ENCODE measurements at regions not wholly inside any gene's neighbourhood (a gene's known extent, or its start where the extent isn't known, plus 50 kb on each side); places are given as distances from the start of the nearest gene placed in this dataset.

DNA sequence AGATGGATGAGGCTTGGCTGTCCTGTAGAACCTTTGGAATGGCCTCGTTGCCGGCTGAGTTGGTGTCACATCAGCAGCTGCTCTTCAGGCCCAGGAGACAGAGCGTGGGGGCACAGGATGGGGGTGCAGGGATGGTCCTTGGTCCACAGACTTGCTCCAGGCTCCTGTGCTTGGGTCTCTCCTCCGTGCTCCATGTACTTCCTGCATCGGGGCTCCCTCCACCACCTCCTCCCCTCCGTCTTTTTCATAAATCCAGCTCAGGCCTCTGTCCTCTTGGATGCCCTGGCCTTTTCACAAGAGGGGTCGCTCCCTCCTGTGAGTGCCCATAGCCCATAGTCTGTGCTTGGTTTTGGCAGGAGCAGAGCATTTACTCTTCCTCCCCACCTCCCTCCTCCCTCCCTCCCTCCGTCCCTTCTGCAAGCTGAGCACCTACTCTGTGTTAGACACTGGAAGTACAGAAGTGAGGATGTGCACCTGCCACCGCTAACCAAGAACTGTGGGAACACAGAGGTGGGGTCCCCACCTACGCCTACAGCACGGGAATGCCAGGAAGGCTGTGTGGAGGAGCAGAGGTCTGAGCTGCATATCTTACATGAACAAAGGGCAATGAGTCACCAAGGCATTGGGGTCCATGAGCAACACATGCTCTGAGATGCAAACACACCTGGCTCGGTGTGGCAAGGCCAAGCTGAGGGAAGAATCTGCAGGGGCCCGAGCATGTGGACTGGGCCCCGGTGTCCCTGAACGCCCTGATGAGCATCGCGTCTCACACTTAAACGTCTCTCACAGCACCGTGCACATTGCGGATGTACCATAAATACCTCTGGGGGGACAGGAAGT is 458.7 kb upstream of the HS6ST1 start:
- no peak overlapping the region for H3K4me2 ChIP-seq (ENCODE audit: low read depth, low read length, poor library complexity, severe bottlenecking)
- no peaks in the 10 kb centered on the region for H4K20me1 ChIP-seq (ENCODE audit: low read depth, low read length)
- no peaks in the 10 kb centered on the region for H3K9me3 ChIP-seq (ENCODE audit: insufficient read depth, low read length)
- H3K27me3 ChIP-seq (ENCODE audit: low read length) = no peaks in the 10 kb centered on the region
- TF ChIP-seq EZH2phosphoT487 (conservative IDR thresholded peaks at IDR 0.05; ENCODE audit: low read length) = no peak
- TF ChIP-seq, protein P1, sequence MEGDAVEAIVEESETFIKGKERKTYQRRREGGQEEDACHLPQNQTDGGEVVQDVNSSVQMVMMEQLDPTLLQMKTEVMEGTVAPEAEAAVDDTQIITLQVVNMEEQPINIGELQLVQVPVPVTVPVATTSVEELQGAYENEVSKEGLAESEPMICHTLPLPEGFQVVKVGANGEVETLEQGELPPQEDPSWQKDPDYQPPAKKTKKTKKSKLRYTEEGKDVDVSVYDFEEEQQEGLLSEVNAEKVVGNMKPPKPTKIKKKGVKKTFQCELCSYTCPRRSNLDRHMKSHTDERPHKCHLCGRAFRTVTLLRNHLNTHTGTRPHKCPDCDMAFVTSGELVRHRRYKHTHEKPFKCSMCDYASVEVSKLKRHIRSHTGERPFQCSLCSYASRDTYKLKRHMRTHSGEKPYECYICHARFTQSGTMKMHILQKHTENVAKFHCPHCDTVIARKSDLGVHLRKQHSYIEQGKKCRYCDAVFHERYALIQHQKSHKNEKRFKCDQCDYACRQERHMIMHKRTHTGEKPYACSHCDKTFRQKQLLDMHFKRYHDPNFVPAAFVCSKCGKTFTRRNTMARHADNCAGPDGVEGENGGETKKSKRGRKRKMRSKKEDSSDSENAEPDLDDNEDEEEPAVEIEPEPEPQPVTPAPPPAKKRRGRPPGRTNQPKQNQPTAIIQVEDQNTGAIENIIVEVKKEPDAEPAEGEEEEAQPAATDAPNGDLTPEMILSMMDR (IDR thresholded peaks at IDR 0.05; ENCODE audit: insufficient read depth, low read length, poor library complexity, severe bottlenecking) = no peak
- no peaks in the 10 kb centered on the region for H3K79me2 ChIP-seq (ENCODE audit: insufficient read depth, low read length)
- H3K9me2 ChIP-seq (replicated peaks; ENCODE audit: insufficient read depth, low read length) = no peaks in the 10 kb centered on the region
- H3K4me3 ChIP-seq (ENCODE audit: insufficient read depth, low read length, poor library complexity, severe bottlenecking) = no peak overlapping the region
- H3K27ac ChIP-seq (ENCODE audit: low read depth, low read length) = no peak overlapping the region
- no peak overlapping the region for H2AFZ ChIP-seq (ENCODE audit: low read depth, low read length, severe bottlenecking)
- no peaks in the 10 kb centered on the region for H3F3A ChIP-seq (ENCODE audit: insufficient read depth)
- H3K9ac ChIP-seq (ENCODE audit: low read length) = no peak overlapping the region
- H3K36me3 ChIP-seq (ENCODE audit: low read length) = no peaks in the 10 kb centered on the region

GRCh38 chr2:128778843-128779242 is 460.2 kb upstream of the HS6ST1 start:
- Histone ChIP-seq H3K4me2 (ENCODE audit: low read depth, low read length, poor library complexity, severe bottlenecking) (no peak overlapping the region), H3K79me2 (ENCODE audit: insufficient read depth, low read length) (no peaks in the 10 kb centered on the region), H3K36me3 (ENCODE audit: low read length) (no peaks in the 10 kb centered on the region), H3K9ac (ENCODE audit: low read length) (no peak overlapping the region), H3K9me2 (replicated peaks; ENCODE audit: insufficient read depth, low read length) (no peaks in the 10 kb centered on the region), H4K20me1 (ENCODE audit: low read depth, low read length) (no peaks in the 10 kb centered on the region), H3K4me3 (ENCODE audit: insufficient read depth, low read length, poor library complexity, severe bottlenecking) (no peak overlapping the region), H3F3A (ENCODE audit: insufficient read depth) (no peaks in the 10 kb centered on the region), H2AFZ (ENCODE audit: low read depth, low read length, severe bottlenecking) (no peak overlapping the region), H3K27ac (ENCODE audit: low read depth, low read length) (no peak overlapping the region), H3K9me3 (ENCODE audit: insufficient read depth, low read length) (no peaks in the 10 kb centered on the region), H3K27me3 (ENCODE audit: low read length) (no peaks in the 10 kb centered on the region)
- TF ChIP-seq, protein P1 (IDR thresholded peaks at IDR 0.05; ENCODE audit: insufficient read depth, low read length, poor library complexity, severe bottlenecking) = no peak
- no peak for TF ChIP-seq EZH2phosphoT487 (conservative IDR thresholded peaks at IDR 0.05; ENCODE audit: low read length)

DNA sequence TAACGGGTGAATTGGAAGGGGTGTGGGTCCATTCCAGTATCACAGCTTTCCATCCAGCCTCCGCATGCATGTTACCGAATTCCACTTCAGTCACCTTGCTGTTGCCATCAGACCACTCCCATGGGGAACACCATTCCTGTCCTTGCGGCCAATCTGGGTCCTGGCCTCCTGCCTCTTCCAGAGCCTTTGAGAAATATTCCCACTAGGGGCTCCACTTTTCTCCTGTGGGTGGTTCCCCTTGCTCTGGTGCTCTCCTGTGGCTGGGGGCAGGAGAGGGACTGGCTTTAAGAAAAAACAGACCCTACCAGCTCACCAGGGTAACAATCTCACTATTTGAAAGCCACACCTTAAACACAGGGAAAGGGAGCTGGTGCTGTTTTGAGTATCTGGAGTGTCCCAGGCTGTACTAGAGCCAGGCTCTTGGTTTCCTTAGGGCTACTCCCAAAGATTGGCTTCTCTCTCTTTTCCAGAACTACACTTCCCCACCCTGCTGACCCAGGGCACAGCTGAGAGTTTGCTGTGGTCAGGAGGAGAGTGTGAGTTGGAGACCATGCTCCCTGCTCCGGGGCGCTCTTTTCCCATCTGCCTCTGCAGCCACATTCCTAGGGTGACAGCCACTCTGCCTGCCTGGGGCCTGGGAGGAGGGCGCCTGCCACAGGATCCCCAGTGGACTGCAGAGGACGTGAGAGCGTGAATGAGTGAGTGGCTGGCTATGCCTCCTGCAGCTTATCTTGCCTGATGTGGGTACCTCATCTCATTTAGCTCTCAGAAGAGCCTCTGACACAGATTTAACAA is 460.8 kb upstream of the HS6ST1 start:
- Histone ChIP-seq H3K9me3 (ENCODE audit: insufficient read depth, low read length) (no peaks in the 10 kb centered on the region), H4K20me1 (ENCODE audit: low read depth, low read length) (no peaks in the 10 kb centered on the region), H2AFZ (ENCODE audit: low read depth, low read length, severe bottlenecking) (no peak overlapping the region), H3K79me2 (ENCODE audit: insufficient read depth, low read length) (no peaks in the 10 kb centered on the region), H3K9me2 (replicated peaks; ENCODE audit: insufficient read depth, low read length) (no peaks in the 10 kb centered on the region), H3K27ac (ENCODE audit: low read depth, low read length) (no peak overlapping the region), H3K9ac (ENCODE audit: low read length) (no peak overlapping the region), H3K27me3 (ENCODE audit: low read length) (no peaks in the 10 kb centered on the region), H3F3A (ENCODE audit: insufficient read depth) (no peaks in the 10 kb centered on the region), H3K4me2 (ENCODE audit: low read depth, low read length, poor library complexity, severe bottlenecking) (no peak overlapping the region), H3K4me3 (ENCODE audit: insufficient read depth, low read length, poor library complexity, severe bottlenecking) (no peak overlapping the region), H3K36me3 (ENCODE audit: low read length) (no peaks in the 10 kb centered on the region)
- no peak for TF ChIP-seq EZH2phosphoT487 (conservative IDR thresholded peaks at IDR 0.05; ENCODE audit: low read length)
- TF ChIP-seq, protein P1 (IDR thresholded peaks at IDR 0.05; ENCODE audit: insufficient read depth, low read length, poor library complexity, severe bottlenecking) = no peak
